GM12891 (cell line): ENCODE measurements at regions not wholly inside any gene's neighbourhood (a gene's known extent, or its start where the extent isn't known, plus 50 kb on each side); places are given as distances from the start of the nearest gene placed in this dataset.

ENCODE experiments used
- PAX5 ChIP-seq: IDR thresholded peaks from 2 replicates; pipeline ENCODE4 v1.6.1; 2011; ENCODE audit warnings: low read length, moderate library complexity, mild to moderate bottlenecking; ENCODE audit not compliant: insufficient read depth, severe bottlenecking
- POLR2A ChIP-seq: IDR thresholded peaks from 2 replicates; pipeline ENCODE4 v1.6.1; 2011; ENCODE audit warnings: low read depth, low read length, control low read depth
- POLR2AphosphoS5 ChIP-seq: IDR thresholded peaks from 2 replicates; pipeline ENCODE4 v1.6.1; 2011; ENCODE audit warnings: low read depth, low read length, control low read depth
- TAF1 ChIP-seq: IDR thresholded peaks from 2 replicates; pipeline ENCODE4 v1.6.1; 2011; ENCODE audit warnings: low read depth, low read length, control low read depth

- TF ChIP-seq POLR2AphosphoS5 (no peak), POLR2A (no peak), TAF1 (no peak), PAX5 (no peak)
Measured at GRCh38 chr4:163592212-163592611, 97.7 kb downstream of the TMA16 start.
